ENCODE measurements at regions not wholly inside any gene's neighbourhood (a gene's known extent, or its start where the extent isn't known, plus 50 kb on each side); places are given as distances from the start of the nearest gene placed in this dataset.
A peak's percentile ranks its signal among the peaks of the same experiment; 100 is the strongest.

GRCh38 chr11:131207901-131208300, 162.5 kb upstream of the NTM start:
- Histone ChIP-seq H3K27me3 (ENCODE audit: control insufficient read depth, insufficient read depth, low read length) (no peaks in the 10 kb centered on the region), H3K4me2 (ENCODE audit: extremely low read depth, insufficient read depth, low read length) (no peak overlapping the region), H2AFZ (ENCODE audit: low read length) (no peak overlapping the region), H3K79me2 (ENCODE audit: control insufficient read depth, insufficient read depth, low read length) (no peaks in the 10 kb centered on the region), H3K36me3 (ENCODE audit: control insufficient read depth, insufficient read depth, low read length) (no peaks in the 10 kb centered on the region), H3K9me3 (ENCODE audit: control insufficient read depth, insufficient read depth, low read depth, low read length) (no peaks in the 10 kb centered on the region), H3K4me3 (replicated peaks in 1 of 4; ENCODE audit: control extremely low read depth in 1 of 4, insufficient read depth in 1 of 4, low read depth in 3 of 4, low read length in 4 of 4) (no peak overlapping the region), H3K27ac (ENCODE audit: insufficient read depth, low read length) (no peak overlapping the region), H3K4me1 (ENCODE audit: control insufficient read depth, extremely low read depth, insufficient read depth, low read length) (no peaks in the 10 kb centered on the region), H4K20me1 (ENCODE audit: control insufficient read depth, extremely low read depth, insufficient read depth, low read length) (no peaks in the 10 kb centered on the region), H3K9ac (ENCODE audit: insufficient read depth, low read length) (no peak overlapping the region)
- DNase-seq (ENCODE audit: low read depth in 2 of 2) = no peak
- TF ChIP-seq CTCF (conservative IDR thresholded peaks at IDR 0.05 in 1 of 2, IDR thresholded peaks at IDR 0.05 in 1 of 2; ENCODE audit: low read depth in 1 of 2, low read length in 2 of 2) (no peak), EZH2 (IDR thresholded peaks at IDR 0.05; ENCODE audit: low read length, missing control alignments) (no peak)

- no peaks in the 10 kb centered on the region for H3K27me3 ChIP-seq (ENCODE audit: control insufficient read depth, insufficient read depth, low read length)
- no peak overlapping the region for H3K27ac ChIP-seq (ENCODE audit: insufficient read depth, low read length)
- H3K4me1 ChIP-seq (ENCODE audit: control insufficient read depth, extremely low read depth, insufficient read depth, low read length) = no peaks in the 10 kb centered on the region
- H3K4me3 ChIP-seq (replicated peaks in 1 of 4; ENCODE audit: control extremely low read depth in 1 of 4, insufficient read depth in 1 of 4, low read depth in 3 of 4, low read length in 4 of 4) = no peak overlapping the region
- H3K79me2 ChIP-seq (ENCODE audit: control insufficient read depth, insufficient read depth, low read length) = no peaks in the 10 kb centered on the region
- peak in 1 of 2 donors; percentile 11 for DNase-seq (ENCODE audit: low read depth in 2 of 2)
- no peak overlapping the region for H3K9ac ChIP-seq (ENCODE audit: insufficient read depth, low read length)
- H3K9me3 ChIP-seq (ENCODE audit: control insufficient read depth, insufficient read depth, low read depth, low read length) = no peaks in the 10 kb centered on the region
- H4K20me1 ChIP-seq (ENCODE audit: control insufficient read depth, extremely low read depth, insufficient read depth, low read length) = no peaks in the 10 kb centered on the region
- no peaks in the 10 kb centered on the region for H3K36me3 ChIP-seq (ENCODE audit: control insufficient read depth, insufficient read depth, low read length)
- H3K4me2 ChIP-seq (ENCODE audit: extremely low read depth, insufficient read depth, low read length) = no peak overlapping the region
- H2AFZ ChIP-seq (ENCODE audit: low read length) = no peak overlapping the region
- TF ChIP-seq CTCF (conservative IDR thresholded peaks at IDR 0.05 in 1 of 2, IDR thresholded peaks at IDR 0.05 in 1 of 2; ENCODE audit: low read depth in 1 of 2, low read length in 2 of 2) = peak; percentile 30 to 43
- no peak for TF ChIP-seq EZH2 (IDR thresholded peaks at IDR 0.05; ENCODE audit: low read length, missing control alignments)
Measured at GRCh38 chr11:131217313-131218310, 152.8 kb upstream of the NTM start.

- no peaks in the 10 kb centered on the region for H3K4me1 ChIP-seq (ENCODE audit: control insufficient read depth, extremely low read depth, insufficient read depth, low read length)
- no peak overlapping the region for H3K4me3 ChIP-seq (replicated peaks in 1 of 4; ENCODE audit: control extremely low read depth in 1 of 4, insufficient read depth in 1 of 4, low read depth in 3 of 4, low read length in 4 of 4)
- no peak overlapping the region for H3K9ac ChIP-seq (ENCODE audit: insufficient read depth, low read length)
- no peaks in the 10 kb centered on the region for H3K9me3 ChIP-seq (ENCODE audit: control insufficient read depth, insufficient read depth, low read depth, low read length)
- no peaks in the 10 kb centered on the region for H3K79me2 ChIP-seq (ENCODE audit: control insufficient read depth, insufficient read depth, low read length)
- H3K27ac ChIP-seq (ENCODE audit: insufficient read depth, low read length) = no peak overlapping the region
- no peak overlapping the region for H3K4me2 ChIP-seq (ENCODE audit: extremely low read depth, insufficient read depth, low read length)
- H3K27me3 ChIP-seq (ENCODE audit: control insufficient read depth, insufficient read depth, low read length) = no peaks in the 10 kb centered on the region
- no peaks in the 10 kb centered on the region for H4K20me1 ChIP-seq (ENCODE audit: control insufficient read depth, extremely low read depth, insufficient read depth, low read length)
- no peak for TF ChIP-seq EZH2 (IDR thresholded peaks at IDR 0.05; ENCODE audit: low read length, missing control alignments)
- no peak for TF ChIP-seq CTCF (conservative IDR thresholded peaks at IDR 0.05 in 1 of 2, IDR thresholded peaks at IDR 0.05 in 1 of 2; ENCODE audit: low read depth in 1 of 2, low read length in 2 of 2)
- H2AFZ ChIP-seq (ENCODE audit: low read length) = no peak overlapping the region
- H3K36me3 ChIP-seq (ENCODE audit: control insufficient read depth, insufficient read depth, low read length) = no peaks in the 10 kb centered on the region
- no peak for DNase-seq (ENCODE audit: low read depth in 2 of 2)
Measured at GRCh38 chr11:131218542-131218941, 151.9 kb upstream of the NTM start.
